ENCODE measurements at regions not wholly inside any gene's neighbourhood (a gene's known extent, or its start where the extent isn't known, plus 50 kb on each side); places are given as distances from the start of the nearest gene placed in this dataset.

DNA sequence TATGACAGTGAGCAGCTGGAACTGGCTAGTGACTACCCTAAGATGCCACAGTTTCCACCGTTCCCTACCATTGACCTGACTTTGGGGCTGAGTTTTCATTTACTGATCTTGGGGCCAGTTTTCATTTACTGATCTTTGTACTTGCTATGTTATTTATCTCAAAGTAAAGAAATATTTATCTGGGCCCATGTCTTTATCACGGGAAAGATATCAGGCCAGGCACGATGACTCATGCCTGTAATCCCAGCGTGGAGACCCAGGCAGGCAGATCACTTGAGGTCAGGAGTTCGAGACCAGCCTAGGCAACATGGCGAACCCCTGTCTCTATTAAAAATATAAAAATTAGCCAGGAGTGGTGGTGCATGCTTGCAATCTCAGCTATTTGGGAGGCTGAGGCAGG, 83.5 kb downstream of the EOMES start:
- TF ChIP-seq, protein P1, sequence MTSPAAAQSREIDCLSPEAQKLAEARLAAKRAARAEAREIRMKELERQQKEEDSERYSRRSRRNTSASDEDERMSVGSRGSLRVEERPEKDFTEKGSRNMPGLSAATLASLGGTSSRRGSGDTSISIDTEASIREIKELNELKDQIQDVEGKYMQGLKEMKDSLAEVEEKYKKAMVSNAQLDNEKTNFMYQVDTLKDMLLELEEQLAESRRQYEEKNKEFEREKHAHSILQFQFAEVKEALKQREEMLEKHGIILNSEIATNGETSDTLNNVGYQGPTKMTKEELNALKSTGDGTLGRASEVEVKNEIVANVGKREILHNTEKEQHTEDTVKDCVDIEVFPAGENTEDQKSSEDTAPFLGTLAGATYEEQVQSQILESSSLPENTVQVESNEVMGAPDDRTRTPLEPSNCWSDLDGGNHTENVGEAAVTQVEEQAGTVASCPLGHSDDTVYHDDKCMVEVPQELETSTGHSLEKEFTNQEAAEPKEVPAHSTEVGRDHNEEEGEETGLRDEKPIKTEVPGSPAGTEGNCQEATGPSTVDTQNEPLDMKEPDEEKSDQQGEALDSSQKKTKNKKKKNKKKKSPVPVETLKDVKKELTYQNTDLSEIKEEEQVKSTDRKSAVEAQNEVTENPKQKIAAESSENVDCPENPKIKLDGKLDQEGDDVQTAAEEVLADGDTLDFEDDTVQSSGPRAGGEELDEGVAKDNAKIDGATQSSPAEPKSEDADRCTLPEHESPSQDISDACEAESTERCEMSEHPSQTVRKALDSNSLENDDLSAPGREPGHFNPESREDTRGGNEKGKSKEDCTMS (CRISPR knock-in tag; conservative IDR thresholded peaks at IDR 0.05), result no peak
- TF ChIP-seq TAF1 (CRISPR knock-in tag; IDR thresholded peaks at IDR 0.05) (no peak), KDM2A (CRISPR knock-in tag; IDR thresholded peaks at IDR 0.05; ENCODE audit: borderline replicate concordance, low read depth) (no peak), TCF7 (IDR thresholded peaks at IDR 0.05; ENCODE audit: low read depth) (no peak), HOXA7 (CRISPR knock-in tag; IDR thresholded peaks at IDR 0.05) (no peak), ERF (CRISPR knock-in tag; IDR thresholded peaks at IDR 0.05) (no peak), EEA1 (CRISPR knock-in tag; IDR thresholded peaks at IDR 0.05; ENCODE audit: borderline replicate concordance) (no peak), POLR2A (IDR thresholded peaks at IDR 0.05; ENCODE audit: insufficient read depth in 1 of 2, low read depth in 2 of 2, low read length in 2 of 2) (no peak), ZNF382 (CRISPR knock-in tag; IDR thresholded peaks at IDR 0.05; ENCODE audit: borderline replicate concordance) (no peak), CBX5 (CRISPR knock-in tag; IDR thresholded peaks at IDR 0.05; ENCODE audit: borderline replicate concordance) (no peak)
- TF ChIP-seq, protein P2, sequence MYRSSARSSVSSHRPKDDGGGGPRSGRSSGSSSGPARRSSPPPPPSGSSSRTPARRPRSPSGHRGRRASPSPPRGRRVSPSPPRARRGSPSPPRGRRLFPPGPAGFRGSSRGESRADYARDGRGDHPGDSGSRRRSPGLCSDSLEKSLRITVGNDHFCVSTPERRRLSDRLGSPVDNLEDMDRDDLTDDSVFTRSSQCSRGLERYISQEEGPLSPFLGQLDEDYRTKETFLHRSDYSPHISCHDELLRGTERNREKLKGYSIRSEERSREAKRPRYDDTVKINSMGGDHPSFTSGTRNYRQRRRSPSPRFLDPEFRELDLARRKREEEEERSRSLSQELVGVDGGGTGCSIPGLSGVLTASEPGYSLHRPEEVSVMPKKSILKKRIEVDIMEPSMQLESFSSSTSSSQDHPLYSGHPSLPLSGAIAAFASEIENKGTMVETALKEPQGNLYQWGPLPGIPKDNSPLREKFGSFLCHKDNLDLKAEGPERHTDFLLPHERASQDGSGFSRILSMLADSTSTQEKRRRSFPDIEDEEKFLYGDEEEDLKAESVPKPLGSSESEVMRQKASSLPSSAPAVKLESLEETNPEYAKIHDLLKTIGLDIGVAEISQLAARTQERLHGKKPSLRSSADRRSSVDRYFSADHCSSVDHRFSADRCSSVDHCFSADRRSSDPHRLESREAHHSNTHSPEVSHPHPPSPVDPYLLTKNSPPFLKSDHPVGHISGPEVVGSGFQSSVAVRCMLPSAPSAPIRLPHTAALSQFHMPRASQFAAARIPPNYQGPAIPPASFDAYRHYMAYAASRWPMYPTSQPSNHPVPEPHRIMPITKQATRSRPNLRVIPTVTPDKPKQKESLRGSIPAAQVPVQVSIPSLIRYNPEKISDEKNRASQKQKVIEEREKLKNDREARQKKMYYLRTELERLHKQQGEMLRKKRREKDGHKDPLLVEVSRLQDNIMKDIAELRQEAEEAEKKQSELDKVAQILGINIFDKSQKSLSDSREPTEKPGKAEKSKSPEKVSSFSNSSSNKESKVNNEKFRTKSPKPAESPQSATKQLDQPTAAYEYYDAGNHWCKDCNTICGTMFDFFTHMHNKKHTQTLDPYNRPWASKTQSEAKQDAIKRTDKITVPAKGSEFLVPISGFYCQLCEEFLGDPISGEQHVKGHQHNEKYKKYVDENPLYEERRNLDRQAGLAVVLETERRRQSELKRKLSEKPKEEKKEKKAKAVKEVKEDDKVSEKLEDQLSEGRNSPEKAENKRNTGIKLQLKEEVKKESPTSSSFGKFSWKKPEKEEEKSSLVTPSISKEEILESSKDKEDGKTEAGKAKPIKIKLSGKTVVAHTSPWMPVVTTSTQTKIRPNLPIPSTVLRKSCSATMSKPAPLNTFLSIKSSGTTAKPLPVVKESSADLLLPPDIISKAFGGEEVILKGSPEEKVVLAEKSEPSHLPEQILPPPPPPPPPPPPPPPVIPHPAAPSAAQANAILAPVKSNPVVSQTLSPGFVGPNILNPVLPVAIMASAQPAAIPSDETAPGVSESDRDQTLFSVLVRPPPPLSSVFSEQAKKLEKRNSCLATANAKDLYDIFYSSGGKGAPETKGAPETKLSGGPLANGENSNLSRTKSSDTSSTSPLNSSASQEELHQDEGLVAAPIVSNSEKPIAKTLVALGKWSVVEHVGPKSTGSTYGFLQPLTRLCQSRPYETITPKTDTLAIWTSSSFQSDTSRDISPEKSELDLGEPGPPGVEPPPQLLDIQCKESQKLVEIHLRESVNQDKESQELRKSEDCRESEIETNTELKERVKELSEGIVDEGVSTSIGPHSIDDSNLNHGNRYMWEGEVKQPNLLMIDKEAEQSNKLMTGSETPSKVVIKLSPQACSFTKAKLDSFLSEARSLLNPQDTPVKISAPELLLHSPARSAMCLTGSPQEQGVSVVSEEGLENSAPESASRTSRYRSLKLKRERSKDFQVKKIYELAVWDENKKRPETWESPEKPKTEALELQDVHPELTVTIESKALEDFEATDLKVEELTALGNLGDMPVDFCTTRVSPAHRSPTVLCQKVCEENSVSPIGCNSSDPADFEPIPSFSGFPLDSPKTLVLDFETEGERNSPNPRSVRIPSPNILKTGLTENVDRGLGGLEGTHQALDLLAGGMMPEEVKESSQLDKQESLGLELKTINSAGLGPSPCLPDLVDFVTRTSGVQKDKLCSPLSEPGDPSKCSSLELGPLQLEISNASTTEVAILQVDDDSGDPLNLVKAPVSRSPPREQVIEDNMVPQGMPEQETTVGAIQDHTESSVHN (CRISPR knock-in tag; IDR thresholded peaks at IDR 0.05), result no peak
- TF ChIP-seq, protein P3, sequence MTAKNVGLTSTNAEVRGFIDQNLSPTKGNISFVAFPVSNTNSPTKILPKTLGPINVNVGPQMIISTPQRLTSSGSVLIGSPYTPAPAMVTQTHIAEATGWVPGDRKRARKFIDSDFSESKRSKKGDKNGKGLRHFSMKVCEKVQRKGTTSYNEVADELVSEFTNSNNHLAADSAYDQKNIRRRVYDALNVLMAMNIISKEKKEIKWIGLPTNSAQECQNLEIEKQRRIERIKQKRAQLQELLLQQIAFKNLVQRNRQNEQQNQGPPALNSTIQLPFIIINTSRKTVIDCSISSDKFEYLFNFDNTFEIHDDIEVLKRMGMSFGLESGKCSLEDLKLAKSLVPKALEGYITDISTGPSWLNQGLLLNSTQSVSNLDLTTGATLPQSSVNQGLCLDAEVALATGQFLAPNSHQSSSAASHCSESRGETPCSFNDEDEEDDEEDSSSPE (CRISPR knock-in tag; IDR thresholded peaks at IDR 0.05), result no peak
- TF ChIP-seq, protein P4, sequence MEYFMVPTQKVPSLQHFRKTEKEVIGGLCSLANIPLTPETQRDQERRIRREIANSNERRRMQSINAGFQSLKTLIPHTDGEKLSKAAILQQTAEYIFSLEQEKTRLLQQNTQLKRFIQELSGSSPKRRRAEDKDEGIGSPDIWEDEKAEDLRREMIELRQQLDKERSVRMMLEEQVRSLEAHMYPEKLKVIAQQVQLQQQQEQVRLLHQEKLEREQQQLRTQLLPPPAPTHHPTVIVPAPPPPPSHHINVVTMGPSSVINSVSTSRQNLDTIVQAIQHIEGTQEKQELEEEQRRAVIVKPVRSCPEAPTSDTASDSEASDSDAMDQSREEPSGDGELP (IDR thresholded peaks at IDR 0.05; ENCODE audit: borderline replicate concordance, low read depth), result no peak
